ENCODE measurements at regions not wholly inside any gene's neighbourhood (a gene's known extent, or its start where the extent isn't known, plus 50 kb on each side); places are given as distances from the start of the nearest gene placed in this dataset.

- DNase-seq: no peak
Measured at GRCh38 chr1:29379443-29380073, 143.2 kb downstream of the PTPRU start.
